HEK293T (cell line): ENCODE measurements at regions not wholly inside any gene's neighbourhood (a gene's known extent, or its start where the extent isn't known, plus 50 kb on each side); places are given as distances from the start of the nearest gene placed in this dataset.

ENCODE experiments used
- CTCF ChIA-PET: fragments of 350-600 bp; formaldehyde crosslinking; extraction: SDS; loops from one replicate; lab custom pipeline; 2021; ENCODE audit warnings: antibody characterized with exemption, inconsistent platforms; lab: Yijun Ruan, JAX
- POLR2A ChIA-PET: fragments of 350-600 bp; formaldehyde crosslinking; extraction: SDS; loops from one replicate; lab custom pipeline; 2020; ENCODE audit warnings: antibody characterized with exemption, inconsistent platforms; lab: Yijun Ruan, JAX
- DNase-seq: peaks from one replicate; pipeline ENCODE4 v3.0.0; 2012; ENCODE audit warnings: mixed read lengths; ENCODE audit errors: extremely low spot score
- ARNT ChIP-seq: fragments of 450-650 bp; IDR thresholded peaks from 2 replicates; pipeline ENCODE4 v1.6.1; 2017; ENCODE audit warnings: mild to moderate bottlenecking
- BHLHE40 ChIP-seq: fragments of 450-650 bp; IDR thresholded peaks from 2 replicates; pipeline ENCODE4 v1.6.1; 2016; ENCODE audit warnings: mild to moderate bottlenecking, moderate library complexity, borderline replicate concordance
- CTBP1 ChIP-seq: fragments of 450-650 bp; IDR thresholded peaks from 2 replicates; pipeline ENCODE4 v1.6.1; 2016; ENCODE audit warnings: borderline replicate concordance
- ELF4 ChIP-seq: fragments of 450-650 bp; IDR thresholded peaks from 2 replicates; pipeline ENCODE4 v1.6.1; 2017; ENCODE audit warnings: antibody characterized with exemption
- FOXA1 ChIP-seq: fragments of 450-650 bp; IDR thresholded peaks from 2 replicates; pipeline ENCODE4 v1.6.1; 2016; ENCODE audit warnings: mild to moderate bottlenecking
- FOXK2 ChIP-seq: fragments of 450-650 bp; IDR thresholded peaks from 2 replicates; pipeline ENCODE4 v1.6.1; 2016; ENCODE audit warnings: mild to moderate bottlenecking
- FOXM1 ChIP-seq: fragments of 450-650 bp; IDR thresholded peaks from 2 replicates; pipeline ENCODE4 v1.6.1; 2017; ENCODE audit warnings: mild to moderate bottlenecking, borderline replicate concordance
- HDGF ChIP-seq: fragments of 450-650 bp; IDR thresholded peaks from 2 replicates; pipeline ENCODE4 v1.6.1; 2017; ENCODE audit warnings: antibody characterized with exemption, borderline replicate concordance
- L3MBTL2 ChIP-seq: fragments of 450-650 bp; conservative IDR thresholded peaks from 2 replicates; pipeline ENCODE4 v1.6.1; 2016; ENCODE audit warnings: mild to moderate bottlenecking
- LEF1 ChIP-seq: fragments of 450-650 bp; IDR thresholded peaks from 2 replicates; pipeline ENCODE4 v1.6.1; 2017; ENCODE audit warnings: mild to moderate bottlenecking, borderline replicate concordance
- NFRKB ChIP-seq: fragments of 450-650 bp; IDR thresholded peaks from 2 replicates; pipeline ENCODE4 v1.6.1; 2016; ENCODE audit warnings: mild to moderate bottlenecking, moderate library complexity
- SP1 ChIP-seq: fragments of 450-650 bp; IDR thresholded peaks from 2 replicates; pipeline ENCODE4 v1.6.1; 2017
- SUZ12 ChIP-seq: fragments of 450-650 bp; IDR thresholded peaks from 2 replicates; pipeline ENCODE4 v1.6.1; 2016; ENCODE audit warnings: mild to moderate bottlenecking
- TARDBP ChIP-seq: fragments of 450-650 bp; IDR thresholded peaks from 2 replicates; pipeline ENCODE4 v1.6.1; 2016
- ZNF384 ChIP-seq: fragments of 450-650 bp; IDR thresholded peaks from 2 replicates; pipeline ENCODE4 v1.6.1; 2016
- TF ChIP-seq, protein P1 (sequence below): fragments of 450-650 bp; IDR thresholded peaks from 2 replicates; pipeline ENCODE4 v1.6.1; 2016

DNA sequence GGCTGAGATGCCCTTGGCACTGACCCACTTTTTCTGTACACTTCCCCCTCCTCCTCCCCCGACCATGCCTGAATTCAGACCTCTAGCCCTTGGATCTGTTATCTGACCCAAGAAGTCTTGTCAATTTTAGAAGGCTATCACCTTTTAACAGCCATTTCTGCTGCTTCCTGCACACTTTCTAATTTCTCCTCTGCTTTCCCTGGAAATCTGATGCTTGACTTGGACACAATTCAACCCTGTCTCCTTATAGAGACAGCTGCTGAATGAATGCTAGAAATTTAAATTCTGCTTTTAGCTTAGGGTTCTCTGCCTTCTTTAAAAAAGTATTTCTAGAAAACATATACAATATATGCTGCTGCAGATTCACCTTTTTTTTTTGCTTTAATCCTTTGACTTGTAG, 417.9 kb upstream of the KLF6 start:
- ChIA-PET POLR2A (no interaction called here), CTCF (no interaction called here)
- DNase-seq: no peak
- TF ChIP-seq ZNF384: no peak
- no peak for TF ChIP-seq FOXM1
- TF ChIP-seq FOXA1: no peak
- no peak for TF ChIP-seq SUZ12
- no peak for TF ChIP-seq TARDBP
- no peak for TF ChIP-seq FOXK2
- TF ChIP-seq NFRKB: no peak
- TF ChIP-seq L3MBTL2: no peak
- TF ChIP-seq LEF1: no peak
- TF ChIP-seq HDGF: no peak
- TF ChIP-seq ARNT: no peak
- no peak for TF ChIP-seq BHLHE40
- TF ChIP-seq, protein P1, sequence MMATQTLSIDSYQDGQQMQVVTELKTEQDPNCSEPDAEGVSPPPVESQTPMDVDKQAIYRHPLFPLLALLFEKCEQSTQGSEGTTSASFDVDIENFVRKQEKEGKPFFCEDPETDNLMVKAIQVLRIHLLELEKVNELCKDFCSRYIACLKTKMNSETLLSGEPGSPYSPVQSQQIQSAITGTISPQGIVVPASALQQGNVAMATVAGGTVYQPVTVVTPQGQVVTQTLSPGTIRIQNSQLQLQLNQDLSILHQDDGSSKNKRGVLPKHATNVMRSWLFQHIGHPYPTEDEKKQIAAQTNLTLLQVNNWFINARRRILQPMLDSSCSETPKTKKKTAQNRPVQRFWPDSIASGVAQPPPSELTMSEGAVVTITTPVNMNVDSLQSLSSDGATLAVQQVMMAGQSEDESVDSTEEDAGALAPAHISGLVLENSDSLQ: no peak
- no peak for TF ChIP-seq CTBP1
- no peak for TF ChIP-seq ELF4
- TF ChIP-seq SP1: no peak

- POLR2A ChIA-PET: no interaction called here
- CTCF ChIA-PET: no interaction called here
- no peak for TF ChIP-seq ZNF384
- no peak for TF ChIP-seq TARDBP
- no peak for TF ChIP-seq HDGF
- TF ChIP-seq, protein P1: no peak
- TF ChIP-seq FOXA1: no peak
- TF ChIP-seq SP1: no peak
- TF ChIP-seq LEF1: no peak
- no peak for TF ChIP-seq BHLHE40
- TF ChIP-seq ARNT: no peak
- TF ChIP-seq FOXM1: no peak
- DNase-seq: no peak
Measured at GRCh38 chr10:4201866-4202825, 417.1 kb upstream of the KLF6 start.

DNA sequence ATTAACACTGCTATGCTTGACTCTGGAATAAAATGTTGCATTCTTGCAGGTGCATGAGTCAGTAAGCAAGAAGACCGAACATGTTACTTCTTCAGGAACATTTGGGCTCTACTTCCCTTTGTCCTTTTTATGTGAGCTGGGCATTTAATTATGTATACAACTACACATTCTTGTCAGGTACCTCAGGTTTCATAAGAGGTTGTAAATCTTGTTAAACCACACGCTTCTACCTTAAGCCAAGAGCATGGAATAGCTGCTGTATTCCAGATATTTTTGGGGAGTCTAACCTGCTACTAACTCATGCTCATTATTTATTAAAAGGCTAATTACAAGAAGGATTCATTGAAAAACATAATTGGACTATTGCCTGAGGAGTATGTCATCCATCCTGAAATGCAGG, 414.2 kb upstream of the KLF6 start:
- ChIA-PET POLR2A (no interaction called here), CTCF (no interaction called here)
- TF ChIP-seq ZNF384 (no peak), L3MBTL2 (no peak), FOXM1 (no peak), SUZ12 (no peak), BHLHE40 (no peak), SP1 (no peak), LEF1 (no peak), CTBP1 (no peak), ARNT (no peak), ELF4 (no peak), TARDBP (no peak), NFRKB (no peak), FOXA1 (no peak), FOXK2 (no peak), HDGF (no peak)
- TF ChIP-seq, protein P1: no peak
- no peak for DNase-seq

DNA sequence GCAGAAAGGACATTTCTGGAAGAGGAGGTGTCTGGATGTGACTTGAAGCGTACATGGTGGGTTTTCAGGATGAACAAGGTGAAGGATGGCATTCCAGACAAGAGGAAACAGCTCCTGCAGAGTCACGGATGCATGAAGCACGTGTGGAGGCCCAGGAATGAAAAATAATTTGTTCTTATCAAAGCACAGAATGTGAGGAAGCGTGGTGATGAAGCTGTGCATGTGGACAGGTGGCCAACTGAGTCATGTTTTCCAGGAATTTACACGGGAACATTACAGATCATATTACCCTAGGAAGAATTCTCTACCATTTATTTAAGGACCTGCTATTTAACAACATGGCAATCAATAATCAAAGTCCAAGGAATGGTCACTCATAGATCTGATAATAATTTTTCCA, 413.2 kb upstream of the KLF6 start:
- no peak for DNase-seq
- TF ChIP-seq ZNF384 (no peak), ELF4 (no peak), SUZ12 (no peak), NFRKB (no peak)
- TF ChIP-seq, protein P1: no peak
- ChIA-PET CTCF (no interaction called here), POLR2A (no interaction called here)

GRCh38 chr10:4197676-4198075, 412.7 kb upstream of the KLF6 start:
- TF ChIP-seq SUZ12 (no peak), FOXM1 (no peak), CTBP1 (no peak), FOXA1 (no peak), NFRKB (no peak), HDGF (no peak), BHLHE40 (no peak), TARDBP (no peak), ELF4 (no peak), LEF1 (no peak)
- TF ChIP-seq, protein P1: no peak
- ChIA-PET POLR2A (no interaction called here), CTCF (no interaction called here)
- no peak for DNase-seq
